K562 (cell line): ENCODE measurements at regions not wholly inside any gene's neighbourhood (a gene's known extent, or its start where the extent isn't known, plus 50 kb on each side); places are given as distances from the start of the nearest gene placed in this dataset.
A peak's percentile ranks its signal among the peaks of the same experiment; 100 is the strongest.

Source experiments
- ETV6 ChIP-seq, 3 experiments: fragments of 150-350 bp in 1 of 3; sonication (generic) in 1 of 3; formaldehyde crosslinking in 1 of 3; IDR thresholded peaks; 2 replicates each; pipeline versions ENCODE4 v1.6.1 to v1.8.0; 2014 to 2022; ENCODE audit warnings: borderline replicate concordance in 2 of 3, low read depth in 2 of 3, antibody characterized with exemption in 1 of 3, low read length in 1 of 3, mild to moderate bottlenecking in 1 of 3, missing genetic modification reagents in 1 of 3
- GATAD2B ChIP-seq: fragments of 450-650 bp; IDR thresholded peaks from 2 replicates; pipeline ENCODE4 v1.6.1; 2017; ENCODE audit warnings: mild to moderate bottlenecking, borderline replicate concordance
- MTA2 ChIP-seq: fragments of 450-650 bp; IDR thresholded peaks from 2 replicates; pipeline ENCODE4 v1.6.1; 2016; ENCODE audit warnings: low read depth
- NCOA4 ChIP-seq: fragments of 450-650 bp; IDR thresholded peaks from 2 replicates; pipeline ENCODE4 v1.6.1; 2018; ENCODE audit warnings: mild to moderate bottlenecking; ENCODE audit not compliant: partially characterized antibody
- NEUROD1 ChIP-seq: fragments of 150-350 bp; IDR thresholded peaks from 2 replicates; pipeline ENCODE4 v1.6.1; 2014; ENCODE audit warnings: borderline replicate concordance, low read length, low read depth; ENCODE audit not compliant: partially characterized antibody
- NFE2 ChIP-seq: IDR thresholded peaks from 2 replicates; pipeline ENCODE4 v1.6.1; 2014; ENCODE audit warnings: antibody characterized with exemption, low read depth
- SIX5 ChIP-seq, 2 experiments: IDR thresholded peaks; 2 replicates each; pipeline ENCODE4 v1.6.1; 2011; ENCODE audit warnings: low read length in 2 of 2, borderline replicate concordance in 1 of 2, low read depth in 1 of 2, mild to moderate bottlenecking in 1 of 2, moderate library complexity in 1 of 2; ENCODE audit not compliant: insufficient read depth in 1 of 2
- SNIP1 ChIP-seq: fragments of 450-650 bp; IDR thresholded peaks from 2 replicates; pipeline ENCODE4 v1.7.1; 2017; ENCODE audit warnings: low read depth, mild to moderate bottlenecking
- TSHZ1 ChIP-seq: fragments of 250-450 bp; sonication (Bioruptor Pico); IDR thresholded peaks from 2 replicates; pipeline ENCODE4 v1.4.0; 2020; ENCODE audit warnings: mild to moderate bottlenecking, moderate library complexity
- ZNF124 ChIP-seq: sonication (generic); formaldehyde crosslinking; IDR thresholded peaks from 2 replicates; pipeline ENCODE4 v1.8.1; 2022; ENCODE audit warnings: missing genetic modification reagents
- ZNF232 ChIP-seq: sonication (generic); formaldehyde crosslinking; IDR thresholded peaks from 2 replicates; pipeline ENCODE4 v1.8.0; 2022; ENCODE audit warnings: mild to moderate bottlenecking, missing genetic modification reagents
- TF ChIP-seq, protein P1 (sequence below): fragments of 250-450 bp; sonication (Bioruptor Pico); IDR thresholded peaks from 2 replicates; pipeline ENCODE4 v1.4.0; 2020
- TF ChIP-seq, protein P2 (sequence below), 2 experiments: fragments of 450-650 bp; IDR thresholded peaks; 2 replicates each; pipeline ENCODE4 v1.6.1; 2018; ENCODE audit warnings: mild to moderate bottlenecking in 2 of 2, low read depth in 1 of 2; ENCODE audit not compliant: partially characterized antibody in 2 of 2

GRCh38 chr6:27669624-27670301 lies 196.9 kb upstream of the ZNF184 start (continued):
- TF ChIP-seq, protein P1, sequence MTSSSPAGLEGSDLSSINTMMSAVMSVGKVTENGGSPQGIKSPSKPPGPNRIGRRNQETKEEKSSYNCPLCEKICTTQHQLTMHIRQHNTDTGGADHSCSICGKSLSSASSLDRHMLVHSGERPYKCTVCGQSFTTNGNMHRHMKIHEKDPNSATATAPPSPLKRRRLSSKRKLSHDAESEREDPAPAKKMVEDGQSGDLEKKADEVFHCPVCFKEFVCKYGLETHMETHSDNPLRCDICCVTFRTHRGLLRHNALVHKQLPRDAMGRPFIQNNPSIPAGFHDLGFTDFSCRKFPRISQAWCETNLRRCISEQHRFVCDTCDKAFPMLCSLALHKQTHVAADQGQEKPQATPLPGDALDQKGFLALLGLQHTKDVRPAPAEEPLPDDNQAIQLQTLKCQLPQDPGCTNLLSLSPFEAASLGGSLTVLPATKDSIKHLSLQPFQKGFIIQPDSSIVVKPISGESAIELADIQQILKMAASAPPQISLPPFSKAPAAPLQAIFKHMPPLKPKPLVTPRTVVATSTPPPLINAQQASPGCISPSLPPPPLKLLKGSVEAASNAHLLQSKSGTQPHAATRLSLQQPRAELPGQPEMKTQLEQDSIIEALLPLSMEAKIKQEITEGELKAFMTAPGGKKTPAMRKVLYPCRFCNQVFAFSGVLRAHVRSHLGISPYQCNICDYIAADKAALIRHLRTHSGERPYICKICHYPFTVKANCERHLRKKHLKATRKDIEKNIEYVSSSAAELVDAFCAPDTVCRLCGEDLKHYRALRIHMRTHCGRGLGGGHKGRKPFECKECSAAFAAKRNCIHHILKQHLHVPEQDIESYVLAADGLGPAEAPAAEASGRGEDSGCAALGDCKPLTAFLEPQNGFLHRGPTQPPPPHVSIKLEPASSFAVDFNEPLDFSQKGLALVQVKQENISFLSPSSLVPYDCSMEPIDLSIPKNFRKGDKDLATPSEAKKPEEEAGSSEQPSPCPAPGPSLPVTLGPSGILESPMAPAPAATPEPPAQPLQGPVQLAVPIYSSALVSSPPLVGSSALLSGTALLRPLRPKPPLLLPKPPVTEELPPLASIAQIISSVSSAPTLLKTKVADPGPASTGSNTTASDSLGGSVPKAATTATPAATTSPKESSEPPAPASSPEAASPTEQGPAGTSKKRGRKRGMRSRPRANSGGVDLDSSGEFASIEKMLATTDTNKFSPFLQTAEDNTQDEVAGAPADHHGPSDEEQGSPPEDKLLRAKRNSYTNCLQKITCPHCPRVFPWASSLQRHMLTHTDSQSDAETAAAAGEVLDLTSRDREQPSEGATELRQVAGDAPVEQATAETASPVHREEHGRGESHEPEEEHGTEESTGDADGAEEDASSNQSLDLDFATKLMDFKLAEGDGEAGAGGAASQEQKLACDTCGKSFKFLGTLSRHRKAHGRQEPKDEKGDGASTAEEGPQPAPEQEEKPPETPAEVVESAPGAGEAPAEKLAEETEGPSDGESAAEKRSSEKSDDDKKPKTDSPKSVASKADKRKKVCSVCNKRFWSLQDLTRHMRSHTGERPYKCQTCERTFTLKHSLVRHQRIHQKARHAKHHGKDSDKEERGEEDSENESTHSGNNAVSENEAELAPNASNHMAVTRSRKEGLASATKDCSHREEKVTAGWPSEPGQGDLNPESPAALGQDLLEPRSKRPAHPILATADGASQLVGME (CRISPR knock-in tag), result no peak
- TF ChIP-seq ZNF232 (CRISPR knock-in tag) (0 out of 2 replicates have a peak, but pooled peaks have one; percentile 39), SNIP1 (0 out of 2 replicates have a peak, but pooled peaks have one; percentile 29), ETV6 (IDR thresholded peaks at IDR 0.05; ENCODE audit: borderline replicate concordance in 1 of 2, low read depth in 2 of 2, low read length in 1 of 2) (no peak), ETV6 (CRISPR knock-in tag; IDR thresholded peaks at IDR 0.05; ENCODE audit: borderline replicate concordance) (no peak), NCOA4 (no peak), SIX5 (IDR thresholded peaks at IDR 0.05; ENCODE audit: borderline replicate concordance in 1 of 2, insufficient read depth in 1 of 2, low read depth in 1 of 2, low read length in 2 of 2) (no peak), NEUROD1 (peak; percentile 14), GATAD2B (no peak), MTA2 (peak; percentile 37; the same call in 1 of the 2 replicates), ZNF124 (CRISPR knock-in tag) (no peak), NFE2 (no peak), TSHZ1 (CRISPR knock-in tag) (no peak)
- TF ChIP-seq, protein P2, sequence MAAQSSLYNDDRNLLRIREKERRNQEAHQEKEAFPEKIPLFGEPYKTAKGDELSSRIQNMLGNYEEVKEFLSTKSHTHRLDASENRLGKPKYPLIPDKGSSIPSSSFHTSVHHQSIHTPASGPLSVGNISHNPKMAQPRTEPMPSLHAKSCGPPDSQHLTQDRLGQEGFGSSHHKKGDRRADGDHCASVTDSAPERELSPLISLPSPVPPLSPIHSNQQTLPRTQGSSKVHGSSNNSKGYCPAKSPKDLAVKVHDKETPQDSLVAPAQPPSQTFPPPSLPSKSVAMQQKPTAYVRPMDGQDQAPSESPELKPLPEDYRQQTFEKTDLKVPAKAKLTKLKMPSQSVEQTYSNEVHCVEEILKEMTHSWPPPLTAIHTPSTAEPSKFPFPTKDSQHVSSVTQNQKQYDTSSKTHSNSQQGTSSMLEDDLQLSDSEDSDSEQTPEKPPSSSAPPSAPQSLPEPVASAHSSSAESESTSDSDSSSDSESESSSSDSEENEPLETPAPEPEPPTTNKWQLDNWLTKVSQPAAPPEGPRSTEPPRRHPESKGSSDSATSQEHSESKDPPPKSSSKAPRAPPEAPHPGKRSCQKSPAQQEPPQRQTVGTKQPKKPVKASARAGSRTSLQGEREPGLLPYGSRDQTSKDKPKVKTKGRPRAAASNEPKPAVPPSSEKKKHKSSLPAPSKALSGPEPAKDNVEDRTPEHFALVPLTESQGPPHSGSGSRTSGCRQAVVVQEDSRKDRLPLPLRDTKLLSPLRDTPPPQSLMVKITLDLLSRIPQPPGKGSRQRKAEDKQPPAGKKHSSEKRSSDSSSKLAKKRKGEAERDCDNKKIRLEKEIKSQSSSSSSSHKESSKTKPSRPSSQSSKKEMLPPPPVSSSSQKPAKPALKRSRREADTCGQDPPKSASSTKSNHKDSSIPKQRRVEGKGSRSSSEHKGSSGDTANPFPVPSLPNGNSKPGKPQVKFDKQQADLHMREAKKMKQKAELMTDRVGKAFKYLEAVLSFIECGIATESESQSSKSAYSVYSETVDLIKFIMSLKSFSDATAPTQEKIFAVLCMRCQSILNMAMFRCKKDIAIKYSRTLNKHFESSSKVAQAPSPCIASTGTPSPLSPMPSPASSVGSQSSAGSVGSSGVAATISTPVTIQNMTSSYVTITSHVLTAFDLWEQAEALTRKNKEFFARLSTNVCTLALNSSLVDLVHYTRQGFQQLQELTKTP (IDR thresholded peaks at IDR 0.05; ENCODE audit: low read depth in 1 of 2, partially characterized antibody in 2 of 2), result peak in 1 of 2 experiments; percentile 16
